ENCODE measurements at regions not wholly inside any gene's neighbourhood (a gene's known extent, or its start where the extent isn't known, plus 50 kb on each side); places are given as distances from the start of the nearest gene placed in this dataset.
"Not testable (repeated sequence)": the region's sequence is repeated elsewhere in the genome, so short reads cannot be mapped to it uniquely, and the experiment has no call there.

GRCh38 chr6:21935561-21936028 is 342.0 kb downstream of the SOX4 start:
- Histone ChIP-seq H3K27me3 (ENCODE audit: control insufficient read depth, insufficient read depth, low read length) (no peaks in the 10 kb centered on the region), H3K4me3 (ENCODE audit: low read depth, low read length) (no peak overlapping the region), H3K27ac (ENCODE audit: low read depth, low read length) (no peak overlapping the region), H3K9me3 (ENCODE audit: control insufficient read depth, insufficient read depth, low read length) (peaks cover 5% of the 10 kb centered on the region; the same call in 1 of the 2 replicates)
- DNase-seq (ENCODE audit: low read depth, low spot score): no peak
- CTCF ChIA-PET: interaction anchor here (0.7 kb wide), 1 partner anchor 733 kb away, joined by 3 read pairs; no protein-coding TSS in a partner anchor
- POLR2A ChIA-PET: no interaction called here
- peak; percentile 51 for TF ChIP-seq CTCF (IDR thresholded peaks at IDR 0.05; ENCODE audit: low read depth, low read length)

- ChIA-PET POLR2A (no interaction called here), CTCF (no interaction called here)
- H3K27ac ChIP-seq (ENCODE audit: low read depth, low read length): no peak overlapping the region
- DNase-seq (ENCODE audit: low read depth, low spot score): no peak
- no peaks in the 10 kb centered on the region for H3K27me3 ChIP-seq (ENCODE audit: control insufficient read depth, insufficient read depth, low read length)
- H3K4me3 ChIP-seq (ENCODE audit: low read depth, low read length): no peak overlapping the region
- no peak for TF ChIP-seq CTCF (IDR thresholded peaks at IDR 0.05; ENCODE audit: low read depth, low read length)
- 0 out of 2 replicates have a peak, but pooled peaks cover 2% of the 10 kb centered on the region for H3K9me3 ChIP-seq (ENCODE audit: control insufficient read depth, insufficient read depth, low read length)
These were observed 343.9 kb downstream of the SOX4 start for GRCh38 chr6:21937466-21937865.

- H3K9me3 ChIP-seq (ENCODE audit: control insufficient read depth, insufficient read depth, low read length); H3K27ac ChIP-seq (ENCODE audit: low read depth, low read length); CTCF ChIA-PET; DNase-seq (ENCODE audit: low read depth, low spot score); POLR2A ChIA-PET; H3K27me3 ChIP-seq (ENCODE audit: control insufficient read depth, insufficient read depth, low read length); H3K4me3 ChIP-seq (ENCODE audit: low read depth, low read length): not testable (repeated sequence)
These were observed 345.5 kb downstream of the SOX4 start for GRCh38 chr6:21939066-21939465.

GRCh38 chr6:21941926-21942325 is 348.4 kb downstream of the SOX4 start:
- Histone ChIP-seq H3K4me3 (ENCODE audit: low read depth, low read length) (no peak overlapping the region), H3K9me3 (ENCODE audit: control insufficient read depth, insufficient read depth, low read length) (no peaks in the 10 kb centered on the region), H3K27me3 (ENCODE audit: control insufficient read depth, insufficient read depth, low read length) (no peaks in the 10 kb centered on the region), H3K27ac (ENCODE audit: low read depth, low read length) (no peak overlapping the region)
- DNase-seq (ENCODE audit: low read depth, low spot score): no peak
- no peak for TF ChIP-seq CTCF (IDR thresholded peaks at IDR 0.05; ENCODE audit: low read depth, low read length)
- ChIA-PET POLR2A (no interaction called here), CTCF (interaction anchor here (0.9 kb wide), 1 partner anchor 9 kb away, joined by 3 read pairs; no protein-coding TSS in a partner anchor)

- DNase-seq (ENCODE audit: low read depth, low spot score): no peak
- ChIA-PET POLR2A (no interaction called here), CTCF (interaction anchor here (0.7 kb wide), 1 partner anchor 27 kb away, joined by 3 read pairs; no protein-coding TSS in a partner anchor)
- Histone ChIP-seq H3K4me3 (ENCODE audit: low read depth, low read length) (no peak overlapping the region), H3K27me3 (ENCODE audit: control insufficient read depth, insufficient read depth, low read length) (no peaks in the 10 kb centered on the region), H3K9me3 (ENCODE audit: control insufficient read depth, insufficient read depth, low read length) (no peaks in the 10 kb centered on the region), H3K27ac (ENCODE audit: low read depth, low read length) (no peak overlapping the region)
- no peak for TF ChIP-seq CTCF (IDR thresholded peaks at IDR 0.05; ENCODE audit: low read depth, low read length)
These were observed 349.3 kb downstream of the SOX4 start for GRCh38 chr6:21942897-21943296.

All from AG04450 (cell line).